Right ventricle myocardium inferior (tissue), 1 donor: ENCODE measurements at regions not wholly inside any gene's neighbourhood (a gene's known extent, or its start where the extent isn't known, plus 50 kb on each side); places are given as distances from the start of the nearest gene placed in this dataset.
"Not testable (repeated sequence)": the region's sequence is repeated elsewhere in the genome, so short reads cannot be mapped to it uniquely, and the experiment has no call there.

Experiments
- ATAC-seq: fragments of 200-7000 bp; cut with Tn5 transposase; one replicate; pipeline ENCODE4 v1.9.1; 2020; ENCODE audit warnings: mild to moderate bottlenecking, moderate library complexity
- DNase-seq: peaks from one replicate; pipeline ENCODE4 v3.0.0; 2021; ENCODE audit errors: missing footprints
- intact Hi-C: fragments of 100-400 bp; cut with DNase I; formaldehyde crosslinking; loops from one replicate; pipeline ENCODE4 v1.11.0; 2022
- donor health status: DM: no; HTN: yes; CAD: no; lungs with severe emphysema.

- DNase-seq, result no peak
- ATAC-seq, result no peak
- intact Hi-C loops, result no loop called here
Observed at GRCh38 chr5:106414342-106414741, 1256.4 kb downstream of the EFNA5 start.

- intact Hi-C loops, result no loop called here
- no peak for ATAC-seq
Observed at GRCh38 chr5:106412606-106413005, 1258.1 kb downstream of the EFNA5 start.

GRCh38 chr5:106408570-106408969 lies 1262.2 kb downstream of the EFNA5 start:
- ATAC-seq, result no peak
- no peak for DNase-seq
- intact Hi-C loops, result no loop called here

More at GRCh38 chr5:106412606-106413005, 1258.1 kb downstream of the EFNA5 start:
- DNase-seq, result no peak

- ATAC-seq, result no peak
- no peak for DNase-seq
Observed at GRCh38 chr5:106408141-106408540, 1262.6 kb downstream of the EFNA5 start.

GRCh38 chr5:106401561-106401960 lies 1269.2 kb downstream of the EFNA5 start:
- intact Hi-C loops, result no loop called here
- ATAC-seq (no peak), DNase-seq (no peak)

More at GRCh38 chr5:106408141-106408540, 1262.6 kb downstream of the EFNA5 start:
- intact Hi-C loops, result no loop called here

GRCh38 chr5:106399391-106399790 lies 1271.3 kb downstream of the EFNA5 start:
- intact Hi-C loops, result no loop called here
- ATAC-seq (no peak), DNase-seq (no peak)

GRCh38 chr5:106397700-106398099 lies 1273.0 kb downstream of the EFNA5 start:
- DNase-seq (no peak), ATAC-seq (no peak)
- intact Hi-C loops, result no loop called here

- DNase-seq (no peak), ATAC-seq (no peak)
- intact Hi-C loops, result no loop called here
Observed at GRCh38 chr5:106393276-106393675, 1277.5 kb downstream of the EFNA5 start.

- DNase-seq, result no peak
Observed at GRCh38 chr5:106392766-106393165, 1278.0 kb downstream of the EFNA5 start.

GRCh38 chr5:106387767-106388166 lies 1283.0 kb downstream of the EFNA5 start:
- intact Hi-C loops, ATAC-seq, DNase-seq: not testable (repeated sequence)

More at GRCh38 chr5:106392766-106393165, 1278.0 kb downstream of the EFNA5 start:
- intact Hi-C loops, result no loop called here
- ATAC-seq, result no peak

GRCh38 chr5:106386287-106386686 lies 1284.5 kb downstream of the EFNA5 start:
- ATAC-seq (no peak), DNase-seq (no peak)

GRCh38 chr5:106380736-106381135 lies 1290.0 kb downstream of the EFNA5 start:
- intact Hi-C loops, result no loop called here
- no peak for ATAC-seq
- DNase-seq, result no peak

More at GRCh38 chr5:106386287-106386686, 1284.5 kb downstream of the EFNA5 start:
- intact Hi-C loops, result no loop called here

GRCh38 chr5:106376522-106376921 lies 1294.2 kb downstream of the EFNA5 start:
- no peak for DNase-seq

GRCh38 chr5:106374956-106375355 lies 1295.8 kb downstream of the EFNA5 start:
- DNase-seq (no peak), ATAC-seq (no peak)
- intact Hi-C loops, result no loop called here

More at GRCh38 chr5:106376522-106376921, 1294.2 kb downstream of the EFNA5 start:
- intact Hi-C loops, result no loop called here
- ATAC-seq, result no peak

- intact Hi-C loops, result no loop called here
- no peak for ATAC-seq
- no peak for DNase-seq
Observed at GRCh38 chr5:106368021-106368420, 1302.7 kb downstream of the EFNA5 start.

- ATAC-seq, result no peak
- DNase-seq, result no peak
- intact Hi-C loops, result no loop called here
Observed at GRCh38 chr5:106367281-106367680, 1303.5 kb downstream of the EFNA5 start.

- DNase-seq, result no peak
- intact Hi-C loops, result no loop called here
- no peak for ATAC-seq
Observed at GRCh38 chr5:106363578-106363977, 1307.2 kb downstream of the EFNA5 start.

- intact Hi-C loops, result no loop called here
- no peak for ATAC-seq
Observed at GRCh38 chr5:106361905-106362304, 1308.8 kb downstream of the EFNA5 start.

GRCh38 chr5:106331415-106331814 lies 1339.3 kb downstream of the EFNA5 start:
- intact Hi-C loops, result no loop called here
- ATAC-seq, result no peak
- no peak for DNase-seq

More at GRCh38 chr5:106361905-106362304, 1308.8 kb downstream of the EFNA5 start:
- no peak for DNase-seq

- DNase-seq (no peak), ATAC-seq (no peak)
- intact Hi-C loops, result no loop called here
Observed at GRCh38 chr5:106324356-106324755, 1346.4 kb downstream of the EFNA5 start.

GRCh38 chr5:106321242-106321641 lies 1349.5 kb downstream of the EFNA5 start:
- DNase-seq, result no peak
- intact Hi-C loops, result no loop called here
- ATAC-seq, result no peak
